OCI-LY7 (cell line): ENCODE measurements at regions not wholly inside any gene's neighbourhood (a gene's known extent, or its start where the extent isn't known, plus 50 kb on each side); places are given as distances from the start of the nearest gene placed in this dataset.

ENCODE experiments used
- BruUV-seq: library from RNA; stranded (reverse); fragments of 400-500 nt; replicated peaks from 2 replicates; lab custom pipeline; 2021; lab: Mats Ljungman, UMichigan
- CTCF ChIA-PET: fragments of 300-600 bp; sonication (Branson Sonifier 250); formaldehyde crosslinking; loops from one replicate; lab custom pipeline; 2022; ENCODE audit warnings: antibody characterized with exemption; ENCODE audit not compliant: unreplicated experiment; lab: Charles Lee
- POLR2A ChIA-PET: fragments of 300-600 bp; sonication (Branson Sonifier 250); formaldehyde crosslinking; loops from one replicate; lab custom pipeline; 2022; ENCODE audit warnings: antibody characterized with exemption; lab: Charles Lee
- DNase-seq: peaks from one replicate; pipeline ENCODE4 v3.0.0-alpha.2; 2015; ENCODE audit warnings: low spot score
- H2AFZ ChIP-seq: fragments of 200-600 bp; sonication (generic), shearing (Covaris generic); 2 replicates; pipeline ENCODE4 v1.6.1; 2014; ENCODE audit warnings: mild to moderate bottlenecking, antibody characterized with exemption, low read length, moderate library complexity
- H3K27ac ChIP-seq: fragments of 200-600 bp; sonication (generic); 2 replicates; pipeline ENCODE4 v1.5.1; 2014; ENCODE audit warnings: mixed run types, low read depth, mild to moderate bottlenecking, moderate library complexity, low read length, inconsistent platforms; ENCODE audit not compliant: poor library complexity, severe bottlenecking
- H3K36me3 ChIP-seq: fragments of 200-600 bp; sonication (generic); 2 replicates; pipeline ENCODE4 v1.6.1; 2014; ENCODE audit warnings: mild to moderate bottlenecking, antibody characterized with exemption, low read length, moderate library complexity, mixed read lengths; ENCODE audit not compliant: insufficient read depth
- H3K4me1 ChIP-seq: fragments of 200-600 bp; sonication (generic); 2 replicates; pipeline ENCODE4 v1.5.1; 2014; ENCODE audit warnings: mild to moderate bottlenecking, low read length; ENCODE audit not compliant: insufficient read depth, poor library complexity, severe bottlenecking
- H3K4me2 ChIP-seq: fragments of 200-600 bp; sonication (generic); 2 replicates; pipeline ENCODE4 v1.6.1; 2014; ENCODE audit warnings: mild to moderate bottlenecking, low read length
- H3K4me3 ChIP-seq: fragments of 200-600 bp; sonication (generic); 2 replicates; pipeline ENCODE4 v1.5.1; 2014; ENCODE audit warnings: mild to moderate bottlenecking, low read depth, low read length; ENCODE audit not compliant: poor library complexity, severe bottlenecking
- H3K79me2 ChIP-seq: fragments of 200-600 bp; sonication (generic); 2 replicates; pipeline ENCODE4 v1.6.1; 2016; ENCODE audit warnings: low read depth, mild to moderate bottlenecking, low read length, moderate library complexity, mixed read lengths; ENCODE audit not compliant: insufficient read depth
- H3K9me2 ChIP-seq: fragments of 200-600 bp; sonication (generic); 2 replicates; pipeline ENCODE4 v1.6.1; 2016; ENCODE audit warnings: mild to moderate bottlenecking, low read length, mixed read lengths; ENCODE audit not compliant: insufficient read depth
- H3K9me3 ChIP-seq: fragments of 200-600 bp; sonication (generic); 2 replicates; pipeline ENCODE4 v1.6.1; 2014; ENCODE audit warnings: mild to moderate bottlenecking, mixed run types, low read length, mixed read lengths
- H4K20me1 ChIP-seq: fragments of 200-600 bp; sonication (generic); 2 replicates; pipeline ENCODE4 v1.6.1; 2014; ENCODE audit warnings: mild to moderate bottlenecking, antibody characterized with exemption, low read length, moderate library complexity, mixed read lengths; ENCODE audit not compliant: insufficient read depth
- EZH2phosphoT487 ChIP-seq: fragments of 200-600 bp; sonication (generic); IDR thresholded peaks from 2 replicates; pipeline ENCODE4 v1.6.1; 2018; ENCODE audit warnings: low read depth, borderline replicate concordance, mild to moderate bottlenecking, mixed run types, antibody characterized with exemption, low read length, moderate library complexity, mixed read lengths
- intact Hi-C: fragments of 100-400 bp; cut with micrococcal nuclease; formaldehyde crosslinking; loops from one replicate; pipeline ENCODE4 v1.10.0; 2022; ENCODE audit not compliant: unreplicated experiment
- TF ChIP-seq, protein P1 (sequence below): fragments of 200-600 bp; sonication (generic); conservative IDR thresholded peaks from 2 replicates; pipeline ENCODE4 v1.5.1; 2014; ENCODE audit warnings: mild to moderate bottlenecking, antibody characterized with exemption, low read length, moderate library complexity, mixed read lengths

DNA sequence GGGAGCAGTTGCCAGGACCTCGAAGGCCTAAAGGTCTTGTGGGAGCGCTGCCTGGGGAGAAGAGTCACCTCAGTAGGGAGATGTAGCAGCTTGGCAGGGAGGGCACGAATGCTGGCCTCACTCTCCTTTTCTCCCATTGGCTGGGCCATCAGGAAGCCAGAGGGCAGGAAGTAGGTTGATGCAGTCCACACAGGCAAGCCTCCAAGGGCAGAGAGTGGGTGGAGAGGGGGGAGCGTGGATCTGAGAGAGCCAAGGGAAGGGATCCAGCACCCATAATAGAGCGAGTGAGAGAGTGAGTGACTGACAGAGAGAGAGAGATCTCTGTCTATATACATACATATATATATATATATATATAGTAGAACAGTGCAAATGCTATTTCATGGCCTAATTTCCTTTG is 215.3 kb upstream of the LRFN2 start:
- Histone ChIP-seq H2AFZ (no peak overlapping the region), H3K4me2 (no peak overlapping the region), H3K27ac (no peak overlapping the region), H4K20me1 (no peaks in the 10 kb centered on the region), H3K4me1 (no peaks in the 10 kb centered on the region), H3K4me3 (no peak overlapping the region), H3K36me3 (no peaks in the 10 kb centered on the region), H3K9me2 (no peaks in the 10 kb centered on the region), H3K79me2 (no peaks in the 10 kb centered on the region), H3K9me3 (no peaks in the 10 kb centered on the region)
- BruUV-seq: no TSS peak
- ChIA-PET POLR2A (no interaction called here), CTCF (no interaction called here)
- no peak for DNase-seq
- intact Hi-C loops: no loop called here
- TF ChIP-seq EZH2phosphoT487: no peak
- TF ChIP-seq, protein P1, sequence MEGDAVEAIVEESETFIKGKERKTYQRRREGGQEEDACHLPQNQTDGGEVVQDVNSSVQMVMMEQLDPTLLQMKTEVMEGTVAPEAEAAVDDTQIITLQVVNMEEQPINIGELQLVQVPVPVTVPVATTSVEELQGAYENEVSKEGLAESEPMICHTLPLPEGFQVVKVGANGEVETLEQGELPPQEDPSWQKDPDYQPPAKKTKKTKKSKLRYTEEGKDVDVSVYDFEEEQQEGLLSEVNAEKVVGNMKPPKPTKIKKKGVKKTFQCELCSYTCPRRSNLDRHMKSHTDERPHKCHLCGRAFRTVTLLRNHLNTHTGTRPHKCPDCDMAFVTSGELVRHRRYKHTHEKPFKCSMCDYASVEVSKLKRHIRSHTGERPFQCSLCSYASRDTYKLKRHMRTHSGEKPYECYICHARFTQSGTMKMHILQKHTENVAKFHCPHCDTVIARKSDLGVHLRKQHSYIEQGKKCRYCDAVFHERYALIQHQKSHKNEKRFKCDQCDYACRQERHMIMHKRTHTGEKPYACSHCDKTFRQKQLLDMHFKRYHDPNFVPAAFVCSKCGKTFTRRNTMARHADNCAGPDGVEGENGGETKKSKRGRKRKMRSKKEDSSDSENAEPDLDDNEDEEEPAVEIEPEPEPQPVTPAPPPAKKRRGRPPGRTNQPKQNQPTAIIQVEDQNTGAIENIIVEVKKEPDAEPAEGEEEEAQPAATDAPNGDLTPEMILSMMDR: no peak

DNA sequence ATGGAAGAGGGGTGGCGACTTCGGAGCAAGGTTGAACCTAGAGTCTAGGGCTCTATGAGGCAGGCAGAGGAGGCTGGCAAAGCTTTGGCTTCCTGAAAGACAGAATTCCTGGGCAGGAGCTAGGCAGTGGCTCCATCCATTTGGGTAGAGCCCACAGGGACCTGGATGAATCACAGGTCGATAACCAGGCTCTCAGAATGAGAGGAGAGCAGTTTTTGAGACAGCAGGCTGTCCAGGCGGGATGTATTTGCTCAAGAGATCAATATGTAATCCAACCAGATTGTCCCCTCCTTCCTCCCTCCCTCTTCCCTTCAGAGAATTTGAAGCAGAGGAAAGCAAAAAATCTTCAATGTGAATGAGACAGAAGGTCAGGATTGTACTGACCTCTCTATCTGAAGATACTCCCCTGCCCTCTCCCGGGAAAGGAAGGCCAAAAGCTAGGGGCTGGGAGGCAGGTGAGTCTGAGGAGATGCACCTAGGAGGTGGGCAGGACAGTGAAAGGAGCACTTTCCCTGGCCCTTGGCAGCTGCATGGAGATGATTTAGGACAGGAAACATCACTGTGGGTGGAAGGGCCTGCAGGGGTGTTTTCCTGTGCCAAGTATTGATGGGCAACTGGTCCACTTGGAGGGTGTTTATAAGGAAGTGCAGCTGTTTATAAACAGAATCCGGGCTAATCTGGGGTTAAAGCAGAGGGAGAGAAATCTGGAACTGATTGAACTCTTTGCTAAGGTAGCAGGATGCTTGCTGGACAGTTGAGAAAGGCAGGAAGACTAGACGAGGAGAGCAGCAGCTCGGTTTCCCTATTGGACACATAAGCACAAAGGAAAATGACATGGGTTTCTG is 212.4 kb upstream of the LRFN2 start:
- POLR2A ChIA-PET: interaction anchor here (0.6 to 0.7 kb wide), 2 partner anchors 107 to 937 kb away, joined by 3 read pairs; no protein-coding TSS in a partner anchor
- no peaks in the 10 kb centered on the region for H3K36me3 ChIP-seq
- no peaks in the 10 kb centered on the region for H3K79me2 ChIP-seq
- TF ChIP-seq, protein P1: no peak
- no peak for TF ChIP-seq EZH2phosphoT487
- no peak overlapping the region for H3K4me3 ChIP-seq
- CTCF ChIA-PET: no interaction called here
- H3K9me3 ChIP-seq: no peaks in the 10 kb centered on the region
- H3K9me2 ChIP-seq: no peaks in the 10 kb centered on the region
- DNase-seq: no peak
- no TSS peak for BruUV-seq
- H3K4me1 ChIP-seq: no peaks in the 10 kb centered on the region
- no peaks in the 10 kb centered on the region for H4K20me1 ChIP-seq
- intact Hi-C loops: no loop called here
- no peak overlapping the region for H3K4me2 ChIP-seq
- H2AFZ ChIP-seq: no peak overlapping the region
- no peak overlapping the region for H3K27ac ChIP-seq
